GM21447 (cell line): ENCODE measurements at regions not wholly inside any gene's neighbourhood (a gene's known extent, or its start where the extent isn't known, plus 50 kb on each side); places are given as distances from the start of the nearest gene placed in this dataset.
"Not testable (repeated sequence)": the region's sequence is repeated elsewhere in the genome, so short reads cannot be mapped to it uniquely, and the experiment has no call there.

Experiments used
- ATAC-seq: cut with Tn5 transposase; IDR thresholded peaks from one replicate; pipeline ENCODE4 v1.9.1; 2021; ENCODE audit not compliant: unreplicated experiment

- no peak for ATAC-seq
Measured at GRCh38 chr1:47522935-47523834, 85.3 kb downstream of the FOXD2 start.

GRCh38 chr1:47523835-47524215 lies 86.0 kb downstream of the FOXD2 start:
- ATAC-seq, result no peak

- no peak for ATAC-seq
Measured at GRCh38 chr1:47524272-47524671, 86.4 kb downstream of the FOXD2 start.

DNA sequence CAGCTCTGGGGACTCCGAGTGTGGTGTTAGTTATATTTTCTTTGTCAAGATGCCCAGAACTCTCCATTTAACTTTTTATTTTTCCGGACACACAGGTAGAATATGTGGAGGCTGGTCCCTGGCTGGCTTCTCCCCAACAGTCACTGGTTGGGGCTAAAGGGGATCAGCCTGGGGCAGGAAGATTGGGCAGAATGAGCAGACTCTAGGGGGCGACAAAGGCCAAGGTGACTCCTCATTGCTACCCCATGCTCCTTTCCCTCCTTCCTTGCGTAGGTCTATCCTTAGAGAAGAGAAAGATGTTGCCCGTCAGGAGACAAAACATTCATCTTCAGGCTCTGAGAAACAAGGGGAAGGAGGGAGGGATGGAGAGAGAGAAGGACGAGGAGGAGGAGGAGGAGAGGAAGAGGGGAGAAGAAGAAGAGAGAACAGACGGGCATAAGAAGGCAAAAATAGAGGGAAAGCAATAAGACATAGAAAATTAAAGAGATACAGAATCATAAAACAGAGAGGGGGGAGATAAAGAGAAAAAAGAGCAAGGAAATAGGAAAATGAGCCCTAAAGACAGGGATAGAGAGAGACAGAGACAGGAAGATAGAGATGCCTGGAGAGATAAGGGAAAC lies 89.9 kb downstream of the FOXD2 start:
- no peak for ATAC-seq

- no peak for ATAC-seq
Measured at GRCh38 chr1:47529520-47530098, 91.8 kb downstream of the FOXD2 start.

GRCh38 chr1:47532921-47533792 lies 95.3 kb downstream of the FOXD2 start:
- no peak for ATAC-seq

GRCh38 chr1:47533793-47534328 lies 96.0 kb downstream of the FOXD2 start:
- ATAC-seq, result no peak

DNA sequence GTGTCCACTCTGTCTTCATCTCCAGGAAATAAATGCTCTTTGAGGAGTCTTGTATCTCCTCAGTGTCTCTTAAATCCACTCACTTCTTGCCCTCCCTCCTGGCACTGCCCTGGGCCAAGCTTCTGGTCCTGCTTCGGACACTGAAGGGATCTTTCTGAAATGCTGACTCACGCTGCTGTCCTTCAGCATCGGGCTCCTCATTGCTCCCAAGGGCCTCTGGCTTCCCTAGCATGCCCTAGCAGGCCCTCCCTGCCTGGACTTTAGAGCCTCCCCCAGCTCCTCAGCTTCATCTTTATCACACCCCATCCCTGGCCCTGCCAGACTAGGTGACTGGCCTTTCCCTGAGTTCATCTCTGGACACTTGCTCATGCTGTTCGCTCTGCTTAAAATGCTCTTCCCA lies 96.6 kb downstream of the FOXD2 start:
- ATAC-seq, result no peak

GRCh38 chr1:47536646-47537118 lies 98.8 kb downstream of the FOXD2 start:
- no peak for ATAC-seq

DNA sequence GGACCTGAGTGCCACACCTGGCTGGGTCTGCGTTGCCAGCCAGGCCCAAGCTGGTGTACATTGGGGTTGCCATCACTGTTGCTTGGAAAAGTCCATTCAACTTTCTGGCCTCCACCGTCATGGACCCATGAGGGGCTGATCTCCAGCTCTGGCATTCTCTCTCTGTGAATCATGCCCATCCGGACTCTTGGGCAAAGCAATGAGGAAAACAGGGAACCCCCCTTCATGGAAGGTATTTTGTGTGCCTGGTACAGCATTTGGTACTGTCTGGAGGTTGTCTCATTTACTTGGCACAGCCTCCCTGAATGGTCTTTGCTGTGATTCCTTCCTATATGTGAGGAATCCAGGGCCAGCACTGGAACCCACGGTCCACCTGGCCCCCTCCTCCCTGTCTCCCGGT lies 99.4 kb downstream of the FOXD2 start:
- ATAC-seq, result no peak

- no peak for ATAC-seq
Measured at GRCh38 chr1:47537966-47538365, 100.1 kb downstream of the FOXD2 start.

DNA sequence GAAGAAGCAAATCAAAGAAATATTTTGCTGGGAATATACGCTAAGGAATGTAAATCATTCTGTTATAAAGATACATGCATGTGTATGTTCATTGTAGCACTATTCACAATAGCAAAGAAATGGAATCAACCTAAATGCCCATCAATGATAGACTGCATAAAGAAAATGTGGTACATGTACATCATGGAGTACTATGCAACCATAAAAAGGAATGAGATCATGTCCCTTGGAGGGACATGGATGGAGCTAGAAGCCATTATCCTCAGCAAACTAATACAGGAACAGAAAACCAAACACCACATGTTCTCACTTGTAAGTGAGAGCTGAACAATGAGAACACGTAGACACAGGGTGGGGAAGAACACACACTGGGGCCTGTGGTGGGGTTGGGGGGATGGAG lies 100.7 kb downstream of the FOXD2 start:
- ATAC-seq, result not testable (repeated sequence)

- ATAC-seq, result not testable (repeated sequence)
Measured at GRCh38 chr1:47541705-47542104, 103.9 kb downstream of the FOXD2 start.

DNA sequence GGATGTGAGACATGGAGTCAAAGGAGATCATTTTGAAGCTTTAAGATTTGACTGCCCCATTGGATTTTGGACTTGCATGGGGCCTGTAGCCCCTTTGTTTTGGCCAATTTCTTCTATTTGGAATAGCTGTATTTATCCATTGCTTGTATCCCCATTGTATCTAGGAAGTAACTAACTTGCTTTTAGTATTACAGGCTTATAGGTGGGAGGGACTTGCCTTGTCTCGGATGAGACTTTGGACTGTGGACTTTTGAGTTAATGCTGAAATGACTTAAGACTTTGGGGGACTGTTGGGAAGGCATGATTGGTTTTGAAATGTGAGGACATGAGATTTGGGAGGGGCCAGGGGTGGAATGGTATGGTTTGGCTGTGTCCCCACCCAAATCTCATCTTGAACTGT lies 105.2 kb downstream of the FOXD2 start:
- not testable (repeated sequence) for ATAC-seq

GRCh38 chr1:47545912-47546483 lies 108.2 kb downstream of the FOXD2 start:
- ATAC-seq, result no peak

DNA sequence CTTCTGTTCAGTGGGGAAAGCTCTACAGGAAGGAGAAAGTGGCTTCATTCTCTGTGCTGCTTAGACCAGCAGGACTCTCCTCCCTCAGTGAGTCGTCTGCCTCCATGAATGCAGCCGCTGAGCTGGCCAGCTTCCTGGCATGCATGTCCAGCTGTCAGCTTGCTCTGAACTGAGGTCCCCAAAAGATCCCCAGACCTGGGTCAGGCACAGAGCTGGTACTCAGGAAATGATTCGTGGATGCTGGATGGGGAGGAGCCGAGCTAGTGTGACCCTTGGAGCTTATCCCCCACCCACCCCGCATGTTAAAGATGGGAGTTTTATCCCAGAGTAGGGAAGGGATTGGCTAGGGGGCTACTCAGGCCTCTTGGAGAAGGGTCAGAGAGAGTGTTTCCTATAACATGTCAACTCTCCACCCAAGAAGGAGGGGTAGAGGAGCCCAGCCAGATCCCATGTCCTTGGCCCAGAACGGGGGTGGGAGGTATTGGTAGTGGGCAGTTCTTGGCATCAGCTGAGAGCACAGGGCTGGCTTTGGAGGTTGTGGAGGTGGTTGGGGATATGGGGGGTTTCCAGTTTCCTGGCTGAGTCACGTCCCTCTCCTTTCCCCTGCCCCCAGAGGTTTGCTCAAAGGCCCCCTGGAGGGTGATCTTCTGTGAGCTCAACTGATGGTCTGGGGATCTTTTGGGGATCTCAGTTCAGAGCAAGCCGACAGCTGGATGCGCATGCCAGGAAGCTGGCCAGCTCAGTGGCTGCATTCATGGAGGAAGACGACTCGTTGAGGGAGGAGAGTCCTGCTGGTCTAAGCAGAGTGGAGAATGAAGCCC lies 110.1 kb downstream of the FOXD2 start:
- ATAC-seq, result no peak

GRCh38 chr1:47548637-47549036 lies 110.8 kb downstream of the FOXD2 start:
- no peak for ATAC-seq

GRCh38 chr1:47549532-47549931 lies 111.7 kb downstream of the FOXD2 start:
- no peak for ATAC-seq

DNA sequence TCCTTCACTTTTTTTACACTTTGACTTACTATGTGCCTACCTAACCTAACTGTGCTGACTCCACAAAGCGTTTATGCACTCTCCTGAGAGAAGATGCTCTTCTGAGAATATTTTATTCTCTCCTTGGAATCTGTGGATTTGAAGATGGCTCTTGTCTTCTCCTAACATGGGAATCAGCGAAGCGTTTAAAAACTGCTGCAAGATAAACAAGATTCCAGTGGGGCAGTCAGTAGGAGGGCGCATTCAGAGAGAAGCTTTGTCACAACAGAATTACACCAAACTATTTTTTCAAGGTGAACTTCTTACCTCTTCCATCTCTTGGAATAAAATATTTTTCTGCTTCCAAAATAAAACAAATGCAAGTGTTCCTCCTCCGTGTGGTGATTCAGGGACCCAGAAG lies 113.1 kb downstream of the FOXD2 start:
- ATAC-seq, result no peak
